LNCaP clone FGC (cell line): ENCODE measurements at regions not wholly inside any gene's neighbourhood (a gene's known extent, or its start where the extent isn't known, plus 50 kb on each side); places are given as distances from the start of the nearest gene placed in this dataset.

Experiments
- DNase-seq: peaks from one replicate; pipeline ENCODE4 v3.0.0-alpha.2; 2011; ENCODE audit warnings: low read depth
- H3K4me3 ChIP-seq: 2 replicates; pipeline ENCODE4 v1.5.1; 2011; ENCODE audit warnings: mild to moderate bottlenecking, low read depth, low read length, control low read depth
- CTCF ChIP-seq: IDR thresholded peaks from 2 replicates; pipeline ENCODE4 v1.5.1; 2012; ENCODE audit warnings: mild to moderate bottlenecking; ENCODE audit not compliant: control insufficient read depth, insufficient read depth; ENCODE audit errors: extremely low read depth

- no peak overlapping the region for H3K4me3 ChIP-seq
- DNase-seq, result no peak
- no peak for TF ChIP-seq CTCF
Observed at GRCh38 chr1:91123319-91123718, 101.5 kb upstream of the ZNF644 start.

- no peak for TF ChIP-seq CTCF
- H3K4me3 ChIP-seq, result no peak overlapping the region
- no peak for DNase-seq
Observed at GRCh38 chr1:91122106-91122717, 100.4 kb upstream of the ZNF644 start.

GRCh38 chr1:91121366-91121765, 99.5 kb upstream of the ZNF644 start:
- no peak for TF ChIP-seq CTCF
- DNase-seq, result no peak
- no peak overlapping the region for H3K4me3 ChIP-seq

GRCh38 chr1:91120936-91121335, 99.1 kb upstream of the ZNF644 start:
- no peak for TF ChIP-seq CTCF
- DNase-seq, result no peak

GRCh38 chr1:91120421-91120820, 98.6 kb upstream of the ZNF644 start:
- TF ChIP-seq CTCF, result no peak
- H3K4me3 ChIP-seq, result no peak overlapping the region
- DNase-seq, result no peak

More at GRCh38 chr1:91120936-91121335, 99.1 kb upstream of the ZNF644 start:
- no peak overlapping the region for H3K4me3 ChIP-seq

GRCh38 chr1:91104712-91105111, 82.9 kb upstream of the ZNF644 start:
- TF ChIP-seq CTCF, result no peak
- no peak overlapping the region for H3K4me3 ChIP-seq
- no peak for DNase-seq

- no peak for DNase-seq
- H3K4me3 ChIP-seq, result no peak overlapping the region
- TF ChIP-seq CTCF, result no peak
Observed at GRCh38 chr1:91101328-91101727, 79.5 kb upstream of the ZNF644 start.
